GM23338 (cell line): ENCODE measurements at regions not wholly inside any gene's neighbourhood (a gene's known extent, or its start where the extent isn't known, plus 50 kb on each side); places are given as distances from the start of the nearest gene placed in this dataset.

Source experiments
- CREB1 ChIP-seq: fragments of 250-450 bp; sonication (Bioruptor Pico); IDR thresholded peaks from 2 replicates; pipeline ENCODE4 v1.5.0; 2020; ENCODE audit warnings: low read depth, mild to moderate bottlenecking, moderate library complexity
- CTCF ChIP-seq, 2 experiments: fragments of 200-600 bp in 1 of 2; sonication (generic) in 1 of 2; conservative IDR thresholded peaks; 2 replicates each; pipeline versions ENCODE4 v1.5.1 to v1.6.1; 2016 to 2017; ENCODE audit warnings: antibody characterized with exemption in 2 of 2, low read depth in 2 of 2, mild to moderate bottlenecking in 2 of 2, moderate library complexity in 1 of 2
- ETS1 ChIP-seq: IDR thresholded peaks from 2 replicates; pipeline ENCODE4 v1.6.1; 2016; ENCODE audit warnings: antibody characterized with exemption
- EZH2 ChIP-seq: fragments of 200-600 bp; sonication (generic); IDR thresholded peaks from one replicate; pipeline ENCODE4 v1.8.0; 2017; ENCODE audit warnings: antibody characterized with exemption, mild to moderate bottlenecking, low read depth; ENCODE audit not compliant: unreplicated experiment
- EZH2phosphoT487 ChIP-seq: fragments of 200-600 bp; sonication (generic); IDR thresholded peaks from one replicate; pipeline ENCODE4 v1.8.1; 2018; ENCODE audit warnings: antibody characterized with exemption; ENCODE audit not compliant: unreplicated experiment
- JUNB ChIP-seq: IDR thresholded peaks from one replicate; pipeline ENCODE4 v1.6.1; 2016; ENCODE audit warnings: antibody characterized with exemption; ENCODE audit not compliant: unreplicated experiment
- NANOG ChIP-seq: IDR thresholded peaks from 2 replicates; pipeline ENCODE4 v1.6.1; 2016; ENCODE audit warnings: antibody characterized with exemption, borderline replicate concordance
- POLR2AphosphoS5 ChIP-seq: IDR thresholded peaks from 2 replicates; pipeline ENCODE4 v1.6.1; 2016; ENCODE audit warnings: antibody characterized with exemption, low read depth
- REST ChIP-seq: IDR thresholded peaks from one replicate; pipeline ENCODE4 v1.6.1; 2018; ENCODE audit warnings: antibody characterized with exemption; ENCODE audit not compliant: unreplicated experiment
- ZNF114 ChIP-seq: fragments of 250-450 bp; sonication (Bioruptor Pico); IDR thresholded peaks from 2 replicates; pipeline ENCODE4 v1.5.0; 2020; ENCODE audit warnings: mild to moderate bottlenecking, moderate library complexity
- ZNF331 ChIP-seq: fragments of 250-450 bp; sonication (Bioruptor Pico); IDR thresholded peaks from 2 replicates; pipeline ENCODE4 v1.5.0; 2020; ENCODE audit warnings: low read depth, mild to moderate bottlenecking, moderate library complexity

- TF ChIP-seq CTCF (conservative IDR thresholded peaks at IDR 0.05; ENCODE audit: low read depth in 2 of 2) (no peak), EZH2phosphoT487 (no peak), REST (no peak), CREB1 (CRISPR knock-in tag) (no peak), POLR2AphosphoS5 (no peak), EZH2 (no peak), ZNF331 (CRISPR knock-in tag) (no peak), ETS1 (no peak), NANOG (no peak), JUNB (no peak), ZNF114 (CRISPR knock-in tag) (no peak)
Measured at GRCh38 chr10:90587561-90587960, 270.3 kb downstream of the HTR7 start.
